ENCODE measurements at regions not wholly inside any gene's neighbourhood (a gene's known extent, or its start where the extent isn't known, plus 50 kb on each side); places are given as distances from the start of the nearest gene placed in this dataset.

DNA sequence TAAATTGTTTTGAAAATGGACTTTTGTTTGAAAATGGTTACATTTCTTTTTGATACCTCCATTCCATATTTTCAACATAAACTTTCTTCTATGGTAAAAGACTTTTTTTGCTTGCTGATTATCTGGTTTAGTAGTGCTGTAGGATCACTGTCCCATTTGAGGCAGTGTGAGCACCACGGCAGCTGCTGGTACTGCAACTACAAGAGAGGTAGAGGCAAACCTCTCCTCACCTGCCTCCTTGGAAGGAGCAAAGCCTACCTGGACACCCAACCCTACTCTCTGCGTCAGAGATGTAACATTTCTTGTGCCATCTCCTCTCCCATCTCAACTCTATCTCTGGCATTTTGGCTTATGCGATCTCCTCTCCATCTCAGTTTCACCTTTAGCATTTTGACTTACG is 460.1 kb downstream of the SHQ1 start:
- no peak for DNase-seq

DNA sequence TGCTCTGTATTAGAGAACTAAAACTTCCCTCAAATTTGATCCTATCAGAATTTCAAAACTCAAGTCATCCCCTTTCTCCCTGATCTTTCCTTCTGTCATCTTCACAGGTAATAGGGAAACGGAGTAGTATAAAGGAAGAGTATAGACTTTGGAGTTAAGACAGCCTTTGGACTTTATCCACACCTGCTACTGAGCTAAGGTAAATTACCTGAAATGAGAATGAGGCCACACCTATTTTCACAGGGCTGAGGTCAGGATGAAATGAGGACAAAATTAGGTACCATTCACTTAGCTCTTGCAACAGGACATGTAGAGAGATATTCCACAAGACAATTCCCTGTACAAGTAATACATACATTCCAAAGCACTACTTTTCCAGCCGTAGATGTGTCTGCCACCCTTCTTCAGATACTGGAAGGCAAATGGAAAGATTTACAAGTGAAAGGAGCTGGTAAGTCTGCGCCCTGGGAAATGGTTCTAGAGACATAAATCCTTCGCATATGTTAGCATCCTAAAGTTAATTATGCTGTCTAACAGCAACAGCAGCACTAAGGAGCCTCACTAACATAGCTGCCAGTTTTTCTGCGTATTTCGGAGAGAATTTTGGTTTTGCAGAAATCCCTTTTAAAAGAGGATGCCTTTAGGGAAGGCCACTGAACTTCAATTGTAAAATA is 461.8 kb downstream of the SHQ1 start:
- no peak for DNase-seq

DNA sequence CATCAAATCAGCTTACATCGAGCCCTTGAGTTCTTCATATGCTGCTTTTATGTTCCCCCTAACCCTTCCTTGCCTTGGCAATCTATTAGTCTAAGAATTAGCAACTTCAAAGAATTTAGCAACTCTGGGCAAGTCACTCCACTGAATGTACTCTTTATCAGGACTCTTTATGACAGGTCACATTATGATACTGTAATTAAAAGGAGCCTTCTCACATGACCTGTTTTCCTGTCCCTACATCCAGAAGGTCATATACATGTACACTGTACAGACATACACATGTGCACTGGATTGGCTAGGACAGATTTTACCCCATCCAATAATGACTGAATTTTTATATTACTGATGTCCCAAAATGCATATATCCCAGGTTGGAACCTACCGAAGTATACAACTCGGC is 463.1 kb downstream of the SHQ1 start:
- no peak for DNase-seq

DNA sequence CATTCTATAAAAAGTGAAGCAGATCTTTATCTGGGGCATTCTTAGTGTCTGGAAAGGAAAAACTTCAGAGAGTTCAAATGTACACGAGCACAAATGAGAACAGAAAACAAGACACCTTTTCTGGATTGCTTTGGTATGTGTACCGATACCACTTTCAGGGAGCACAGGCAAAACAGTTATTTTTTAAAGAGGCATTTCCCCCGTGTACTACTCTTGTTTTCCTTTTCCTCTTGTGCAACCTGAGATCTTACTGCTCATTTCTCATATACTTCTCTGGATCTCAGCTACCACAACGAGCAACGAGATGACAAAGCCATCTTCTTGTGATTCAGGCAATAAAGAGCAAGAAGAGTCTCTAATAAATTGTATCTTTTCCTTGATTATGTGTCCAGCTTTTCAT is 463.6 kb downstream of the SHQ1 start:
- no peak for DNase-seq

DNA sequence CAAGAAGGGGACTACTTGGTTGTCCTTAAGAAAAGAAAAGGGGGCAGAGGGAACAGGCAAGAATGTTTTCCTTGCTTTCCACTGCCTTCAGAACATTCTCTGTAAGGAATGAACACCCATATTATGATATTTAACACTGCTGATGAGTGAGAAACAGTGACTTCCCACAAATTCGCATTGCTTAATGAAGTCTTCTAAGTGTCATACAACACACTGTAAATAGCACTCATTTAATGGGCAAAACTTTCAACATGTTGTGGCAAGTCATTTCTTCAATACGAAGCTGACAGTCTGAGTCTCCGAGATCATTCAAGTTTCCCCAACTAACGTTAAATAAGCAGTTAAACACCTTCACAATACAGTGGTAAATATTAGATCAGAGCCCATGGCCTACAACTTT is 464.4 kb downstream of the SHQ1 start:
- no peak for DNase-seq

DNA sequence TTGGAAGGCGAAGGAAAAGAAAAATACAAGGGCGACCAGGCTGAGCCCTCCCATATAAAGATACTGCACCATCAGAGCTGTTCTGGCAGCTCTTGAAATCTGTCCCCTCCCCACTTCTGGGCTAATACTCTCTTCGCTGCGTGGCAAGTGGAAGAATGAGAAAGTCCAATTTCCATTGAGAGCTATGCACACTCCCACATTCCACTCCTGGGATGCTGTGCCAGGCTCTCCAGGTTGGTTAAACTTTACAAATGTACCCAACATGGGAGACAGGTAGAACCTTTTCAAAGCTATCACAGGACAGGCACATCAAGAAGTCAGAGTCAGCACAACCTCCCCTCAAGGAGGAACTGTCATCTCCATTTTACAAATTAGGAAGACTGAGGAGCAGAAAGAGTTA is 465.0 kb downstream of the SHQ1 start:
- no peak for DNase-seq

DNA sequence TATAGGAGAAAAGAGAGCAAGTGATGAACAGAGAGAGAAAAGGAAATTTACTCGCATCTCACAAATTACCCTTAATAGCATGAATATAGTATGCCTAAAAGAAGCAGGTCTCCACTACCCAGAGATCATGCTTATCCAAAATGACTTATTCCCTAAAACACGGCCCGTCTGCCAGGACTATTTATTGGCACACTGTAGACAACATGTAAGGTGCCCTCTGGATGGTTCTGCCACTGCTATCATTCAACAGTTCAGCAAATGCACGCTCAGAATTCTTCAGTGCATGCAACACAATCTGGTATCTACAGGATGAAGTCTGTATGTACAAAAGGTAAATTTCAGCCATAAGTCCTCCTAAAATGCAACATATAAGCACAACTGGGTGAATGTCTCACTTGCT is 465.8 kb downstream of the SHQ1 start:
- DNase-seq, result no peak

DNA sequence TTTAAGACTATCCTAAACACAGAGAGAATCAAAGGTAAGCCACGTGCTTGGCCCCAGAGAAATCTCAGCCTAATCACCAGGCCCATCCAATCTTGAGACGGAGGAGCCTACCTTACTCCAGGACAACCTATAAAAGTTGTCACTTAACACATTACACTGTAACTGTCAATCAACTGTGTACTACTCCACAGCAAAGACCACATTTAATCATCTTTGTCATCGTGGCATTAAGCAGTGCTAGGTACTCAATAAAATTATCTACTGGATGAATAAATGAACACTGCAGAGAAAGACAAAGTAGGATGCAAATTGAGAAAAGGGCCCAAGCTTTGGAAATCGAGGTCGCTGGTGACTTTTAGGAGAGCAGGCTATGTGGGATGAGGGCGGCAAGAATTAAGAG is 466.7 kb downstream of the SHQ1 start:
- no peak for DNase-seq

DNA sequence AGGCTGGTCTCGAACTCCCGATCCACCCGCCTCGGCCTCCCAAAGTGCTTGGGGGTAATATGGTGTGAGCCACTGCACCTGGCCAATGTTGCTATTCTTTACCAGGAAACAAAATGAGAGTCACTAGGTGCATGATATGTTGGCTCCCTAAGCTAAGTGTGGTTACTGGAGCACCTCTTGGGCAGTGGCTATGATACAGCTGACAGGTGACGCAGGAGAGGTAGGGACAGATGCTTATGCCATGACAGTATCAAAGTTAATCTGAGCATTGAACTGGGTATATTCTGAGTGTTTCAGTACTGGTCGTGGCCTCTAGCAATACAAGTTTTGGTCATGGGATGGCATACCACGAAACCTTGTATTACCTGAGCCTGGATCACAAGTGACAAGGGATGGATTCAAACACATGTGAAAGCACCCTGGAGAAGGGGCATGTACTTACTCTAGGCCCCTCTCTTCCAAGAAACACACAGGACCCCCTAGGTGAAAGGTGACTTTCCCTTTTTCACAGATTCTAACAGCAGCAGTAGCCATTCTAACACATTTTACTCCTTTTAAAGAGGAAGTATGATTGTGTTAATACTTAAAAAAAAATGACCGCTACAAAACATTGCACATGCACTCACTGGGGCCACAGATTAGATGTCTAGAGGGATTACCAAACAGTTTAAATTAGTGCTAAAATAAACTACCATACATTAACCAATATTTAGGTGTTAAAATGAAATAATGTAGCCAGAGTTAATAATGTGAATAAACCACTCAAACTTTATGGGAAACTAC is 467.3 kb downstream of the SHQ1 start:
- DNase-seq, result no peak

DNA sequence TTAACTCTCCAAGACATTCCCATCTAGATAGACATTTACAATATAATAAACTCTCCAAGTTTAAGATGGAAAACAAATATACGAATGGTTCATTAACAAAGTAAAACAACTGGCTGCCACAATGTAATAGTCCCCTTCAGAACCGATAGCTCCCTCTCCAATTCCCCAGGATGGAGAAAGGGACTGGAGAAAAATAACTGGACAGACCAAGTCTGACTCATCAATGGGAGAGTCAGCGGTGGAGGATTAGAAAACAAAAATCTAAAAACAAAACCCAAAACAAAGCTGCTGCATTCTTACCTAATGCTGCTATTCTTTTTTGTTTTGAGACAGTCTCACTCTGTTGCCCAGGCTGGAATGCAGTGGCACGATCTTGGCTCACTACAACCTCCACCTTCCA is 468.1 kb downstream of the SHQ1 start:
- no peak for DNase-seq

DNA sequence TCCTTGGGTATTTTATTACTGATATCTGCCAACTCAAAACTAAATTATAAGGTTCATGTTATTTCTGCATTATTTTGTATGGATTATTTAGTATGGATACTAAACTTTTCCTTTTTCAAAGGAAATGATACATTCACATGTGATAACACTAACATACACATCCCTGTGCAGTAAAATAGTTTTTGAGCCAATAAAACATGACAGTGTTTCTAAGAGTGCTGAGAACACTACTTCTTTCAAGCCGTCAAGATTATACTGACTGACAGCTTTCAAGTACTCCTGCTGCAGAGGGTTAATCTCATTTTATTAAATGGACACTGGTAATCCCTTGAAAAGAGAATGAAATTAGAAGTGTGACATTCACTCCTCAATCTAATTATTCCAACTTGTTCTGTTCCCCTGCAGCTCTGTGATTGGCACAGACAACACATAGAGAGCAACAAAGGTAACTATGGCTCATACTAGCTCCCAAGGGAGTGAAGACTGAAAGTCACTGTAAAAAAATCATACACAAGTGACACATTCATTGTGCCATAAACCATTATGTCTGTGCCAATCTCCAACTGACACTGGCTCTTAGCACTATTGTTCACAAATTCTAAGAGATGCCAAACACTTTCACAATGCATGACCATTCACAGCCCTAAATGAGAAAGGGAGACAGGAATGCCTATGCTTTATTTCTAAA is 468.6 kb downstream of the SHQ1 start:
- no peak for DNase-seq

DNA sequence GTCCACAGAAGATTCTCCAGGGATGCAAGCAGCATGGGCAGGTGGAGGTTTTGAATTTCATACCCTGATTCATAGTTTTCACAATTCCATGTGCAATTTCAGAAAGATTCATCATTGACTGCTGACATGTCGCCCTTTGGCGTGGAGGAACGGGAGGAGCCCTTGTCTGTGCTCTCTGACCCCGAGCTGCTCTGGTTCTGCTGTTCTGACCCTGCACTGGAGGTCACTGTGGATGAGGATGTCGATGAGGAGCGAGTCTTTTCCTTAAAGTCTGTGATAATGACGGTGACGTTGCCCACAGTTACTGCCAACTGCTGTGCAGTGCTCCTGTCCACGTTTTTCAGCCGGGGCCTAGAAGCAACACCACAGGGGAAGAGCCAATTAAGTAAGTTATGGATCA is 470.0 kb downstream of the SHQ1 start:
- no peak for DNase-seq

DNA sequence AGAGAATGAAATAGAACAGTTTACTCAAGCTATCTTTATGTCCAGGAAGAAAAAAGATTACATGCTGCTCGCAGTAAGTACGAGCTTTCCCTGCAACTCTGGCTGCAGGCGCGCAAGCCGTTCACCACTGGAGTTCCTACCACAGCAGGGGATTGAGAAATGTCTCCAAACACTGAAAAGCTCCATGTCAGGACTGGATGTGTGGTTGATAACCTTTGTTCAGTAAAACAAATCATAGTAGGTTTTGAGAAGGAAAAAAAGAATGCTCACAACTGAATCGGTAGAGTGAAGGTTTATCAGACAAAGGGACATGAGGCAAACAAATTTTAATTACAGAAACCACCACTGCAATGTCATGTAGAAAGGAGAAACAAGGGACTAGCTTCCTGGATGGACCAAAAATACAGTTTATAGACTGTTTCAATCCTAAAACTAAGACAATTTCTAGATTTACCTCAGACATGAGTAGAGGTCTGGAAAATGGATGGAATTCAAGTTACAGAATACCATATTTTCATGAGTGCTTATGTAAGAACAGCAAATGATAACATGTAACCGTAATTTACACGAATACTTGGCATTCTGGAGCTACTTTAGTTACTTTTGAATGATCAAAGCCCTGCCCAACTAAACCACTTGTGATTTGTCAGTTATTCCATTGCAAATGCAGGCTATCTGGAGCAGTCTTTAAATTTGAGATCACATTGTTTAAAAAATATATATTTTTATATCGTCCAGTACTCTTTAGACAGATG is 471.1 kb downstream of the SHQ1 start:
- DNase-seq, result no peak

DNA sequence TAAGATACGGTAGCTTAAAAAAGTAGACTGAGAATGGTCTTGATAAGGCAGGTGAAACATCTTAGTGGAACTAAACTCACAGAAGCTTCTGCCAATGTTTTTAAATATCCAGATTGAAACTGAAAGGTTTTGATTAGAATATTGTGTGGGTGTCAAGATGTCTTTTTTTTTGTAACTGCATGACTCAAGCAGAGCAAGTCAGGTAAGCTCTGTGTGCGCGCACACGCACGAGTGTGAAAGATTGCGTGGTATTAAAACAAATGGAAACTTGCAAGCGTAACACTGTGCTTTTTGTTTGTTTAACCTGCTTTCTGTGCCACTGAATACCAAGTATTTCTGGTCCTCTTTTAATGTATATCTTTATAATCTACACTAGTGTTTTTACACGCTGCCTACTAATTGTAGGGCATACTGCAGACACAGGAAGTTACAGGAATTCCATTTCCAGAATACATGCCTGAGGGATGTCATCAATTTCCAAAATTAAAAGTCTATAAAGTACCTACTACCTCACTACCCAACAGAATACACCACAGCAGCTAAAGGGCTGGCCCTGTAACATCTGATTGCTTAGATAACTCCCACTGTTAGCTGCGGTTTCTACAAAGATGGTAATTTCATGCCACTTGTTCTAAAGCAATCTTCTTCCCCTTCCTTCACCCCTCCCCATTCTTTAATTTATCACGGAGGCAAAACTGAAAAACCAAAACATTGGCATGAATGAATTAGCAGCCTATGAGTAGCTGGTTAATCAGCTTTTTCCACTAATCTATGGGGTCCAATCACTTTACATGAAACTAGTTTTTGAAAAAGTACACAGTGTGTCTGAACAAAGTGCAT is 472.8 kb downstream of the SHQ1 start:
- DNase-seq, result no peak

DNA sequence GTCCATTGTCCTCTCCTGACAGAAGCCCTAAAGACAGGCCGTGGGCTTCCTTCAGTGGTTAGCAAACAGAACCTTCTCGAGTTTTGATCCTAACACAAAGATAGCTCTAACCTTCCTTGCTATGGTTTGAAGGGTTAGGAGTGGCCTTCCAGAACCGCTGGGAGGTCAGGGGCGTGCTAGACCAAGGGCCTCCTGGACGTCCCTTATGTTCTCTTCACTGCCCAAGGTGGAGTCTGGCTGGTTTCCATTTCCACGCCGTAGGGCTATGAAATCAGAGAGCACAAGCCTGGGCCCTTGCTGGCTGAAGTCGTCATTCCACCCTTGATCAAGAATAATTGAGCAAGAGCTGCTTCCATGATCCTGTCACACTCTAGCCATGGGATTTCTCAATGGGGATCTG is 475.1 kb downstream of the SHQ1 start:
- DNase-seq, result no peak

DNA sequence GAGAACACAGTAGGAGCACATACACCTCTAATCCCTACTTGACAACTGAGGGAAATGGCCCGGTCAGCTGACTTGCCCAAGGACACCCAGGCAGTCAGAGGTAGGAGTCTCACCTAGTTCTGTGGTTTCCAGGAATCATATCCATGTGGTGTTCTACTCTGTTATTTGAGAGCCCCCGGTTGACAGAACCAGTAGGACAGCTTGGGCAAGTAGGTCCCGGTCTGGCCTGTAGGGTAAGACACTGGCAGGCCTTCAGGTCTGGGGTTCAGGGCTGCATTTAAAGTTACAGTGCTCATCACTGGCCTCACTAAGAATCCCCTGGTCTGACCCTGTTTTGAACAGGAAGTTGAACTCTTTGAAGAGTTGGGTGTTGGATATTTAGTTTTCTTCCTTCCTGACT is 476.1 kb downstream of the SHQ1 start:
- DNase-seq, result no peak

DNA sequence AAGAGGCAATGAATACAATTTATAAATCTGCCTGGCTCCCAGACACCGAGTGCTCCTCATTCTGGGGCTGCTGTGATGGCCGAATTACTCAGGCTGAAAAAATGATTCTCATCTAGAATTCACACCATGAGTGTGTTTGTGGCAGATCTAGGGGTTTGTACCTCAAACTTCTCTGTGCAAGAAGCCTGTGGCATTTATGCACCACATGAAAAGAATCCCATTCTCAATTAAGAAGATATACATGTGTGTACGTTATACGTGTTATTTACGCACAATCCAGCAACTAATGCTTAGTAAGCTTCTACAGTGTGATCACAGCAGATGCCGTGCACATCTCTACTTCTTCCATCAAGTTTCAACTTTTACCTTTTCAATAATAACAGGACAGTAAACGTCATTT is 476.8 kb downstream of the SHQ1 start:
- no peak for DNase-seq

DNA sequence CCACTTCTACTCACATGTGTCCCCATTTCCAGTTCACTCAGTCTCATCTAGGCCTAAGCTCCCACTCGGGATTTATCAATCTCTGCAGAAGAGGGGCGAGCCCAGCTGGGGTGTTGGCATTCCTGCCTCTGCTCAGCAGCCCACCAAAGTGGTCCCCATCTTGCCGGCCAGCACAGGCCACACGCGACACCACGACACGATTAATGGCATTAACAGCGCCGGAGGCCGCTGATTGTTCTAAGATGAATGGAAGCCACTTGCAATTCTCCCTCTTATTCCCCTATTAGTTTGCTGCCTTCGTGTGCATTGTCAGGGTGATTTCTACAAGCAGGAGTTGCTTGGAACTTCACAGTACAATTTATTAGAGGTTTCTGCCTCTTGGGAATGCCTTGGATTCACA is 477.3 kb downstream of the SHQ1 start:
- no peak for DNase-seq

DNA sequence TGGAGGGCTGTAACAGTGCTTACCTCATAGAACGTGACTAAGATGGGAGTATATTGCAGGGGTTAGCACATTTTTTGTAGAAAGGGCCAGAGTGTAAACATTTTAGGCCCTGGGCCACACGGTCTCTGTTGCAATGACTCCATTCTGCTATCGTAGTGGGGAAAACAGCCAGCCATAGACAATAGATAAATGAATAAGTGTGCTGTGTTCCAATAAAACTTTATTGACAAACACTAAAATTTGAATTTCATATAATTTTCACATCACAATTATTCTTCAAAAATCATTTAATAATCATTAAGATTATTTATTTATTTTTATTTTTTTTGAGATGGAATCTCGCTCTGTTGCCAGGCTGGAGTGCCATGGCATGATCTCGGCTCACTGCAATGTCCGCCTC is 478.6 kb downstream of the SHQ1 start:
- no peak for DNase-seq

DNA sequence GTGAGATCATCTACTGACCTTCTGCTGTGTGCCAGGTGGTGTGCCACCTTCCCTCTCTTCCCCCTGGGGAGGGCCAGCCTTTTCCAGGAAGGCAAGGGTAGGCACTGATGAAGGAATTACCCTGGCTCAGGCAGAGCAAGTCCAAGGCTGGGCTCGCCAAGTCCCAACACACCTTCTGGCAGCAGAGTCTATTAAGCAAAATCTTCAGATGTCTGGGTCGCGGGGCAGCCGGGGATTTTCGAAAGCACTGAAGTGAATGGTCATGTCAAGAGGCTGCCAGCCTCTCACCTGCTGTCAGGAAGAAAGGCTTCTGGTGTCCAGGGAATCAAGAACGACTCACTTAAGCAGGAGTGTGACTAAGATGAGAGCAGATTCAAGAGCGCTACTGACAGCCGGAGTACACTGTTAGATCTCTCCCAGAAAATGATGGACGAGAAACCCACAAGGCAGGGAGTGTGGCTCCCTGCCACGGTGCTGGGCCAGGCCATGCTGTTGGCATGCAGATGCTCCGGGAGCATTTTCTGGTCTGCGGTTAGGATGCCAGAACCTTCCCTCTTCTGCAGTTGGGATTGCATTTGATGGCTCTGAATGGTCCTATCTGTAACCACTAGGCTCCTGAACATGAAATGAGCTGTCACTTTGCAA is 479.8 kb downstream of the SHQ1 start:
- DNase-seq, result no peak

DNA sequence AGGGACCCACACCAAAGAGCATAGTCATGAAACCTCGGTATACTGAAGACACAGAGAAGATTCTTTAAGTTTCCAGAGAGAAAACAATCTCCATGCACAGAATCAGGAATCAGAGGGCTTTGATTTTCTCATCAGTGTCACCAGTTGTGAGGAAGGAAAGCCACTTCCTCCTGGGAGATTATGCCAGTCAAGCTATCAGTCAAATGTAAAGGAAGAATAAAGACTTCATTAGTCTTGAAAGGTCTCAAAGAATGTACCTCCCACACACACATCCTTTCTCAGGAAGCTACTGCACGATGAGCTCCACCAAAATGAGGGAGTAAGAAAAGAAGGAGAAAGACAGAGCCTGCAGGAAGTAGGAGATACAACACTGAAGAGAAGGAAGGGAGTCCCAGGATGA is 486.3 kb downstream of the SHQ1 start:
- no peak for DNase-seq

DNA sequence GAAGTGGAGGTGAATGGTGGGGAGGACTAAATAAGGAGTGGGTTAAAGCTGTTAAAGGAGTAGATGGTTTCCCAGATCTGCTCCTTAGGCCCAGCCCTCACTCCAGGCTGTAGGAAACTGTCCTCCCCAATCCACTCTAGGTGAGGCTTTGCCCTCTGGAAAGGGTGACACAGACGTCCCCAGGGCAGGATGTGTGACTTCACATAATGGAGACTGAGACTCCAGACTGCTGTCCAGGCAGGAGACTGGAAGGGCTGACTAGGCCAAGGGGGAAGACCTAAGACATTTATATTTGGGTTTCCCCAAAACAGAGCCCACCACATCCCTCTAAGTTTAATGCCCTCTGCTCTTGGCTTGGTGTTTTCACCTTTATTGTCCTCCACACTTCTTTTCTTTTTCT is 488.5 kb downstream of the SHQ1 start:
- no peak for DNase-seq
